ENCODE measurements at regions not wholly inside any gene's neighbourhood (a gene's known extent, or its start where the extent isn't known, plus 50 kb on each side); places are given as distances from the start of the nearest gene placed in this dataset.
"Not testable (repeated sequence)": the region's sequence is repeated elsewhere in the genome, so short reads cannot be mapped to it uniquely, and the experiment has no call there.

DNA sequence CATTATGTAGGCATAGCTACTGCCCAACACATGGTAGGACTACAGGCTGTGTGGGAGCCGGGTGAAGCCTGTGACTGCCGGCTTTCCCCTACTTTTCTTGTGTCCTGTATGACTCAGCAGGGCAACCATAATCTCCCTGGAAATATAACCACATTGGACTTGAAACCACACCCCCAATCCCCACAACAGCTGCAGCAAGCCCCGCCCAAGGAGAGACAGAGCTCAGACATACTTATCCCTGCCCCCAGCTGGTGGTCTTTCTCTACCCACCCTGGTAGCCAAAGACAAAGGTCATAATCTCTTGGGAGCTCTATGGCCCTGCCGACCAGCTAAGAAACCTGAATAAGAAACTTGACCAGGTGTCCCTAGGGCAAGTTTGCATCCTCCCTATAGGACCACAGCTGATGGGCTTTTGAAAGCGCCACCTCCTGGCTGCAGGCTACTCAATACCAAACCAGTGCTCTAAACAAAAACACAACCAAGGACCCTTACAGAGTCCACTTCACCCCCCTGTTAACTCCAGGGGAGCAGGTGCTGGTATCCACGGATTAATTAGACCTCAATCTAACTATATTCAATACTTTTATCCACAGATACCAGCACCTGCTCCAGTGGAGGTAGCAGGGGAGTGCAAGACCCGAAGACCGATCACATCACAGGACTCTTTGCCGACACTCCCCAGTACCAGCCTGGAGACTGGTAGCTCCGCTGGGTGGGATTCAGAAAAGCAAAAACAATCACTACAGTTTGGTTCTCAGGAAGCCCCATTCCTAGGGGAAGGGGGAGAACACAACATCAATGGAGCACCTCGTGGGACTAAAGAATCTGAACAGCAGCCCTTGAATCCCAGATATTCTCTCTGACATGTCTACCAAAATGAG is 91.2 kb downstream of the IRX5 start:
- H3K4me3 ChIP-seq: no peak overlapping the region
- no peaks in the 10 kb centered on the region for H3K36me3 ChIP-seq
- H3K27ac ChIP-seq: no peak overlapping the region
- no peaks in the 10 kb centered on the region for H3K27me3 ChIP-seq
- TF ChIP-seq, protein P1, sequence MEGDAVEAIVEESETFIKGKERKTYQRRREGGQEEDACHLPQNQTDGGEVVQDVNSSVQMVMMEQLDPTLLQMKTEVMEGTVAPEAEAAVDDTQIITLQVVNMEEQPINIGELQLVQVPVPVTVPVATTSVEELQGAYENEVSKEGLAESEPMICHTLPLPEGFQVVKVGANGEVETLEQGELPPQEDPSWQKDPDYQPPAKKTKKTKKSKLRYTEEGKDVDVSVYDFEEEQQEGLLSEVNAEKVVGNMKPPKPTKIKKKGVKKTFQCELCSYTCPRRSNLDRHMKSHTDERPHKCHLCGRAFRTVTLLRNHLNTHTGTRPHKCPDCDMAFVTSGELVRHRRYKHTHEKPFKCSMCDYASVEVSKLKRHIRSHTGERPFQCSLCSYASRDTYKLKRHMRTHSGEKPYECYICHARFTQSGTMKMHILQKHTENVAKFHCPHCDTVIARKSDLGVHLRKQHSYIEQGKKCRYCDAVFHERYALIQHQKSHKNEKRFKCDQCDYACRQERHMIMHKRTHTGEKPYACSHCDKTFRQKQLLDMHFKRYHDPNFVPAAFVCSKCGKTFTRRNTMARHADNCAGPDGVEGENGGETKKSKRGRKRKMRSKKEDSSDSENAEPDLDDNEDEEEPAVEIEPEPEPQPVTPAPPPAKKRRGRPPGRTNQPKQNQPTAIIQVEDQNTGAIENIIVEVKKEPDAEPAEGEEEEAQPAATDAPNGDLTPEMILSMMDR (IDR thresholded peaks at IDR 0.05): no peak
- TF ChIP-seq POLR2AphosphoS5 (IDR thresholded peaks at IDR 0.05; ENCODE audit: insufficient read depth in 1 of 2, low read depth in 1 of 2) (no peak), POLR2A (IDR thresholded peaks at IDR 0.05) (no peak)
- H3K4me1 ChIP-seq: no peaks in the 10 kb centered on the region
- intact Hi-C loops (cut with DNase I): no loop called here
- DNase-seq (ENCODE audit: extremely low spot score in 2 of 2): peak; percentile 18 to 72
- peaks cover 6% of the 10 kb centered on the region for H3K9me3 ChIP-seq

DNA sequence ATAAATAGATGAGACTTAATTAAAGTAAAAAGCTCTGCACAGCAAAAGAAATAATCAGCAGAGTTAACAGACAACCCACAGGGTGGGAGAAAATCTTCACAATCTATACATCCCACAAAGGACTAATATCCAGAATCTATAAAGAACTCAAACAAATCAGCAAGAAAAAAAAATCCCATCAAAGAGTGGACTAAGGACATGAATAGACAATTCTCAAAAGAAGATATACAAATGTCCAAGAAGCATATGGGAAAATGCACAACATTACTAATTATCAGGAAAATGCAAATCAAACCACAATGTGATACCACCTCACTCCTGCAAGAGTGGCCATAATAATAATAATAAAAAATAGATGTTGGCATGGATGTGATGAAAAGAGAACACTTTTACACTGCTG is 96.6 kb downstream of the IRX5 start:
- H3K4me1 ChIP-seq; DNase-seq (ENCODE audit: extremely low spot score in 2 of 2); H3K36me3 ChIP-seq; H3K4me3 ChIP-seq; H3K27me3 ChIP-seq; intact Hi-C loops (cut with DNase I); H3K9me3 ChIP-seq; H3K27ac ChIP-seq: not testable (repeated sequence)

DNA sequence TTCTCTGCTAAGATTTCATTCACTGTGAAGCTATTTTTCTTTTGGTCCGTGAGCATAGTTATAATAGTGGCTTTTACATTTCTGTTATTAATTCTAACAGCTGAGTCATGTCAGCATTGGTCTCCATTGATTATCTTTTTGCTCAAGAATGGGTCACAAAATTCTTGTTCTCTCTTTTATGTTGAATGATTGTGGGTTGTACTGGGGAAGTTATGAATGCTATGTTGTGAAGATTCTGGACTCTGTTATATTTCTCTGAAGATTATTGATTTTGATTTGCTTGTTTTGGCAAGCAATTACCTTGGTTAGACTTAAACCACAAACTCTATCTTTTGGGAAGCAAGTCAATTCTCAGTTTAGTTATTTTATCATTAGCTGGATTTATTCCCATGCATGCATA is 98.8 kb downstream of the IRX5 start:
- Histone ChIP-seq H3K36me3 (no peaks in the 10 kb centered on the region), H3K4me1 (no peaks in the 10 kb centered on the region), H3K4me3 (no peak overlapping the region), H3K27ac (no peak overlapping the region), H3K9me3 (no peaks in the 10 kb centered on the region), H3K27me3 (no peaks in the 10 kb centered on the region)
- DNase-seq (ENCODE audit: extremely low spot score in 2 of 2): no peak
- TF ChIP-seq, protein P1 (IDR thresholded peaks at IDR 0.05): no peak
- no peak for TF ChIP-seq POLR2A (IDR thresholded peaks at IDR 0.05)
- no peak for TF ChIP-seq POLR2AphosphoS5 (IDR thresholded peaks at IDR 0.05; ENCODE audit: insufficient read depth in 1 of 2, low read depth in 1 of 2)
- intact Hi-C loops (cut with DNase I): no loop called here

DNA sequence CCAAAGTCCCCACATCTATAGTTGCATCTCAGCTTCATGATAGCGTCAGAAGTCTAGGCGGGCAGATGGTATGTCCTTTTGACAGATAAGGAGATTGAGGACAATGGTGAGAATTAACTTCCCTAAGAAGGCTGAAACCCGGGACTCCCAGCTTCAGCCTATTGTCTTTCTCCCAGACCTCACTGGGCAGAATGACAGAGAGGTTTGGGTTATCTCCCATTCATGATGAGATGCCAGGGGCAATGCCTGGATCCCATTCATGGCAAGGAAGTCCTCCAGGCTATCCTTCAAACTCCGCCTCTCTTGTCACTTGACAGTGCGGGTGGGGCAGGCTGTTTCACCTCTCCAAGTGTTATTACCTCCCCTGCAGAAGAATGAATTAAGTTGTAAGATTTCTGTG is 100.3 kb downstream of the IRX5 start:
- H3K4me3 ChIP-seq: no peak overlapping the region
- intact Hi-C loops (cut with DNase I): no loop called here
- H3K9me3 ChIP-seq: no peaks in the 10 kb centered on the region
- H3K27me3 ChIP-seq: no peaks in the 10 kb centered on the region
- H3K4me1 ChIP-seq: no peaks in the 10 kb centered on the region
- no peak overlapping the region for H3K27ac ChIP-seq
- TF ChIP-seq, protein P1 (IDR thresholded peaks at IDR 0.05): no peak
- TF ChIP-seq POLR2AphosphoS5 (IDR thresholded peaks at IDR 0.05; ENCODE audit: insufficient read depth in 1 of 2, low read depth in 1 of 2) (no peak), POLR2A (IDR thresholded peaks at IDR 0.05) (no peak)
- peak; percentile 29 to 52 for DNase-seq (ENCODE audit: extremely low spot score in 2 of 2)
- H3K36me3 ChIP-seq: no peaks in the 10 kb centered on the region

DNA sequence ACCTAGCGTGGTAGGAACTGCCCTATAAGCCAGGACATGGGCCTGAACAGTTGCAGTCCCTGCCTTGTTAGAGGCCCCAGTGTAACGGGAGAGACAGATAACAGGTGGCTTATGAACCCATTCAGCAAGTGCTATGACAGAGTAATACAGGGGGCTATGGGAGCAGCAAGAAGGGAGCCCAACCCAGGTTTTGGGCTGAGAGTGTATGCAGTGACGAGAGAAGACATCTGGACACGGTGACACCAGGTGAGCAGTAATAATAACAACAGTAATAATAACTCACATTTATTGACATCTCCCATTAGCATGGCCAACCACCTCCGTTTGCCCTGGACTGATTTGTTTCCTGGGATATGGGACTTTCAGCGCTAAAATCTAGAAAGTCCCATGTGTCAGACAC is 100.8 kb downstream of the IRX5 start:
- Histone ChIP-seq H3K4me1 (no peaks in the 10 kb centered on the region), H3K9me3 (no peaks in the 10 kb centered on the region), H3K27ac (no peak overlapping the region), H3K36me3 (no peaks in the 10 kb centered on the region), H3K4me3 (no peak overlapping the region), H3K27me3 (no peaks in the 10 kb centered on the region)
- intact Hi-C loops (cut with DNase I): no loop called here
- DNase-seq (ENCODE audit: extremely low spot score in 2 of 2): peak; percentile 42 to 61
- TF ChIP-seq, protein P1 (IDR thresholded peaks at IDR 0.05): no peak
- no peak for TF ChIP-seq POLR2A (IDR thresholded peaks at IDR 0.05)
- no peak for TF ChIP-seq POLR2AphosphoS5 (IDR thresholded peaks at IDR 0.05; ENCODE audit: insufficient read depth in 1 of 2, low read depth in 1 of 2)

Measured in vagina (tissue), 2 donors.